MM.1S (cell line): ENCODE measurements at regions not wholly inside any gene's neighbourhood (a gene's known extent, or its start where the extent isn't known, plus 50 kb on each side); places are given as distances from the start of the nearest gene placed in this dataset.

Source experiments
- DNase-seq: peaks from one replicate; pipeline ENCODE4 v3.0.0-alpha.2; 2015
- H2AFZ ChIP-seq: fragments of 300-600 bp; sonication (generic); 2 replicates; pipeline ENCODE4 v1.6.0; 2016; ENCODE audit warnings: antibody characterized with exemption, low read length
- H3F3A ChIP-seq: fragments of 300-600 bp; sonication (generic); 2 replicates; pipeline ENCODE4 v1.6.1; 2016; ENCODE audit warnings: mild to moderate bottlenecking, antibody characterized with exemption, low read length, moderate library complexity, mixed read lengths; ENCODE audit not compliant: insufficient read depth
- H3K27ac ChIP-seq: fragments of 300-600 bp; sonication (generic); 2 replicates; pipeline ENCODE4 v1.5.1; 2016; ENCODE audit warnings: mild to moderate bottlenecking, low read length
- H3K27me3 ChIP-seq: fragments of 300-600 bp; sonication (generic); replicated peaks from 2 replicates; pipeline ENCODE4 v1.6.0; 2016; ENCODE audit warnings: low read length; ENCODE audit not compliant: insufficient read depth
- H3K36me3 ChIP-seq: fragments of 300-600 bp; sonication (generic); replicated peaks from 2 replicates; pipeline ENCODE4 v1.6.1; 2016; ENCODE audit warnings: mild to moderate bottlenecking, low read length, mixed read lengths; ENCODE audit not compliant: insufficient read depth
- H3K4me1 ChIP-seq: fragments of 300-600 bp; sonication (generic); 2 replicates; pipeline ENCODE4 v1.6.1; 2016; ENCODE audit warnings: low read length, mixed read lengths
- H3K4me2 ChIP-seq: fragments of 300-600 bp; sonication (generic); 2 replicates; pipeline ENCODE4 v1.6.0; 2016; ENCODE audit warnings: low read depth, low read length
- H3K4me3 ChIP-seq: fragments of 300-600 bp; sonication (generic); 2 replicates; pipeline ENCODE4 v1.5.1; 2016; ENCODE audit warnings: low read length, mixed read lengths
- H3K79me2 ChIP-seq: fragments of 300-600 bp; sonication (generic); 2 replicates; pipeline ENCODE4 v1.6.1; 2016; ENCODE audit warnings: mixed run types, low read length, mixed read lengths
- H3K9ac ChIP-seq: fragments of 300-600 bp; sonication (generic); 2 replicates; pipeline ENCODE4 v1.6.1; 2016; ENCODE audit warnings: low read length, mixed read lengths
- H3K9me2 ChIP-seq: fragments of 300-600 bp; sonication (generic); replicated peaks from 2 replicates; pipeline ENCODE4 v1.6.1; 2016; ENCODE audit warnings: mild to moderate bottlenecking, low read length, mixed read lengths; ENCODE audit not compliant: insufficient read depth
- H3K9me3 ChIP-seq: fragments of 300-600 bp; sonication (generic); replicated peaks from 2 replicates; pipeline ENCODE4 v1.6.1; 2016; ENCODE audit warnings: mild to moderate bottlenecking, low read length, mixed read lengths; ENCODE audit not compliant: insufficient read depth
- H4K20me1 ChIP-seq: fragments of 300-600 bp; sonication (generic); 2 replicates; pipeline ENCODE4 v1.6.1; 2016; ENCODE audit warnings: mild to moderate bottlenecking, low read length, moderate library complexity, mixed read lengths; ENCODE audit not compliant: insufficient read depth
- EZH2 ChIP-seq: fragments of 300-600 bp; sonication (generic); optimal IDR thresholded peaks from 2 replicates; pipeline ENCODE3; 2017; ENCODE audit warnings: low read depth, mild to moderate bottlenecking, antibody characterized with exemption, low read length, mixed read lengths
- EZH2phosphoT487 ChIP-seq: fragments of 300-600 bp; sonication (generic); IDR thresholded peaks from 2 replicates; pipeline ENCODE4 v1.6.1; 2018; ENCODE audit warnings: antibody characterized with exemption, low read length
- TF ChIP-seq, protein P1 (sequence below): fragments of 300-600 bp; sonication (generic); IDR thresholded peaks from 2 replicates; pipeline ENCODE4 v1.5.1; 2016; ENCODE audit warnings: antibody characterized with exemption, low read length, mixed read lengths

DNA sequence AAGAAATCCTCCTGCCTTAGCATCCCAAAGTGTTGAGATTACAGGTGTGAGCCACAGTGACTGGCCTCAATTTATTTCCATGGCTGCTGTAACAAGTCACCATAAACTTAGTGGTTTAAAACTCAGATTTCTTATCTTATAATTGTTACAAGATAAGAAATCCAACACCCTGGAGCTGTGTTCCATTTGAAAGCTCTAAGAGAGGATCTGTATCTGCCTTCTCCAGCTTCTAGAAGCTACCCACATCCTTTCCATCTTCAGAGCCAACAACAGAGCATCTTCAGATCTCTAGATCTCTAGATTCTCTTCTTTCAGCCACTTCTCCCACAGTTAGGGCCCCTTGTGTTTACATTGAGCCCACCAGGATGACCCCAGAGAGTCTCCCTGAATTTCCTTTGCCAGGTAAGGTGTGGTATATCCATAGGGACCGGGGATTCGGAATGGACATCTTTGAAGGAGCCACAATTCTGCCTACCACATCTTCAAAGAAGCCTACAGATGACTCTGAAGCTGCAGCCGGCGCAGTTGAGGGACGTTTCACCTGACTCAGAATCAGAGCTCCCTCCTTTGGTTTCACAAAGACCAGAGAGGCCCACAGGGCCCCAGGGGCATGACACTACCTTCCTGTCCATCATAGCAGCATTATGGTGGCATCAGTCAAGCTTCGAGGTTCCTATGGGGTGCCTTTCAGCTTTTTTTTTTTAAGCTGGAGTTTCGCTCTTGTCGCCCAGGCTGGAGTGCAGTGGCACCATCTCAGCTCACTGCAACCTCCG is 87.0 kb upstream of the IGF1R start:
- Histone ChIP-seq H3K4me2 (no peak overlapping the region), H3K79me2 (no peaks in the 10 kb centered on the region), H3K4me3 (no peak overlapping the region), H3K9me3 (no peaks in the 10 kb centered on the region), H3K36me3 (no peaks in the 10 kb centered on the region), H3K9ac (no peak overlapping the region), H4K20me1 (no peaks in the 10 kb centered on the region), H3K27me3 (no peaks in the 10 kb centered on the region), H3F3A (no peaks in the 10 kb centered on the region), H3K9me2 (no peaks in the 10 kb centered on the region), H2AFZ (no peak overlapping the region), H3K27ac (no peak overlapping the region), H3K4me1 (no peaks in the 10 kb centered on the region)
- DNase-seq = no peak
- TF ChIP-seq EZH2phosphoT487 = no peak
- TF ChIP-seq, protein P1, sequence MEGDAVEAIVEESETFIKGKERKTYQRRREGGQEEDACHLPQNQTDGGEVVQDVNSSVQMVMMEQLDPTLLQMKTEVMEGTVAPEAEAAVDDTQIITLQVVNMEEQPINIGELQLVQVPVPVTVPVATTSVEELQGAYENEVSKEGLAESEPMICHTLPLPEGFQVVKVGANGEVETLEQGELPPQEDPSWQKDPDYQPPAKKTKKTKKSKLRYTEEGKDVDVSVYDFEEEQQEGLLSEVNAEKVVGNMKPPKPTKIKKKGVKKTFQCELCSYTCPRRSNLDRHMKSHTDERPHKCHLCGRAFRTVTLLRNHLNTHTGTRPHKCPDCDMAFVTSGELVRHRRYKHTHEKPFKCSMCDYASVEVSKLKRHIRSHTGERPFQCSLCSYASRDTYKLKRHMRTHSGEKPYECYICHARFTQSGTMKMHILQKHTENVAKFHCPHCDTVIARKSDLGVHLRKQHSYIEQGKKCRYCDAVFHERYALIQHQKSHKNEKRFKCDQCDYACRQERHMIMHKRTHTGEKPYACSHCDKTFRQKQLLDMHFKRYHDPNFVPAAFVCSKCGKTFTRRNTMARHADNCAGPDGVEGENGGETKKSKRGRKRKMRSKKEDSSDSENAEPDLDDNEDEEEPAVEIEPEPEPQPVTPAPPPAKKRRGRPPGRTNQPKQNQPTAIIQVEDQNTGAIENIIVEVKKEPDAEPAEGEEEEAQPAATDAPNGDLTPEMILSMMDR = no peak
- no peak for TF ChIP-seq EZH2

DNA sequence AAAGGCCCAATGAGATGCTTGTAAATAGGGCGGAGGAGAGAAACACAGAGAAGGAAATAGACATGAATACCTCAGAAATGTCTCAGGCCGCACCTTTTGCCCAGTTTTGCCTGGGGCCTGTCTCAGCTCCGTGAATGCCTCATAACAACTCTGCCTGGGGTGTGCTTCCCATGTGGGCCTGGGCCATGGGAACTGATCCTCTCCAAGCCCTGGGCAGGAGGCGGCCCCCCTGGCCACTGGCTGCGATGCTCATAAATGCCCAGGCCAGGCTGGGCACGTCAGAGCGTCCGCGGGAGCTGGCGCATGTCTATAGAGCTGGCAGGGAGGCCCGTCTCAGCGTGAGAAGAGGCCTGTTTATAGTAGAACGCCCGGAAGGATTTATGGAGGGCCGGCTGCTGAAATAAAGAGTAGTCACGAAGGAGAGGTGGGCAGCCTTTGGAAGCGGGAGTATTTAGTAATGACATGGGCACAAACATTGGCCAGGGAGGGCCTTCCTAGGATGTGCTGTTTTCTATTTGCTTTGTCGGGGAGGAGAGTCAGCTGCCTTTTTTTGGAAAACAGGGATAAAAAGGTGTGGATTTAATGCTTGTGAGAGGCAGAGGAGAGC is 85.9 kb upstream of the IGF1R start:
- H3F3A ChIP-seq = no peaks in the 10 kb centered on the region
- no peak for TF ChIP-seq EZH2
- TF ChIP-seq, protein P1 = no peak
- TF ChIP-seq EZH2phosphoT487 = no peak
- no peaks in the 10 kb centered on the region for H3K4me1 ChIP-seq
- no peaks in the 10 kb centered on the region for H3K79me2 ChIP-seq
- no peaks in the 10 kb centered on the region for H4K20me1 ChIP-seq
- H3K27ac ChIP-seq = no peak overlapping the region
- no peak overlapping the region for H2AFZ ChIP-seq
- no peaks in the 10 kb centered on the region for H3K9me3 ChIP-seq
- H3K4me3 ChIP-seq = no peak overlapping the region
- H3K9ac ChIP-seq = no peak overlapping the region
- no peak for DNase-seq
- H3K36me3 ChIP-seq = no peaks in the 10 kb centered on the region
- H3K4me2 ChIP-seq = no peak overlapping the region
- no peaks in the 10 kb centered on the region for H3K9me2 ChIP-seq
- H3K27me3 ChIP-seq = no peaks in the 10 kb centered on the region

DNA sequence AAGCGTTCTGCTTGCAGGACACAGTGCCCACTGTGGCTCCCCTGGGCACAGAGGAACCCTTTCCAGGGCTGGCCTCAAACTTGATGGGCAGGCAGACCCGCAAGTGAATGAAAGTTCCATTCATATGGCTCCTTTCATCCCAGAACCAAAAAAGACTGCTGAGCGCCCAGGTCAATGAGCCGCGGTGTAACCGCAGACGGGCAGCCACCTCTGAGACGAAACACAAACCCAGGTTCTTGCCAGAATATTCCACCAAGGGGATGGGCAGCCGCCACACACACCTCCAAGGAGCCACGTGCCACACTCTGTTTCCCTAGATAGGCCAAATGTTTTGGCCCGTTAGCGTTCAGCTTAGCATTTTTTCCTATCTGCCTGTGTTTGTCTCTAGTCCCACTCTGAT is 82.8 kb upstream of the IGF1R start:
- H3K4me3 ChIP-seq = no peak overlapping the region
- H3K27me3 ChIP-seq = no peaks in the 10 kb centered on the region
- no peaks in the 10 kb centered on the region for H3K9me3 ChIP-seq
- TF ChIP-seq, protein P1 = no peak
- TF ChIP-seq EZH2phosphoT487 = no peak
- TF ChIP-seq EZH2 = no peak
- H3K4me2 ChIP-seq = no peak overlapping the region
- H3K79me2 ChIP-seq = no peaks in the 10 kb centered on the region
- H3K9ac ChIP-seq = no peak overlapping the region
- H3F3A ChIP-seq = no peaks in the 10 kb centered on the region
- no peak overlapping the region for H2AFZ ChIP-seq
- no peaks in the 10 kb centered on the region for H3K4me1 ChIP-seq
- no peaks in the 10 kb centered on the region for H3K9me2 ChIP-seq
- H3K27ac ChIP-seq = no peak overlapping the region
- no peak for DNase-seq
- no peaks in the 10 kb centered on the region for H3K36me3 ChIP-seq
- H4K20me1 ChIP-seq = no peaks in the 10 kb centered on the region
